ENCODE measurements at regions not wholly inside any gene's neighbourhood (a gene's known extent, or its start where the extent isn't known, plus 50 kb on each side); places are given as distances from the start of the nearest gene placed in this dataset.

GRCh38 chr7:110609336-110609735, 481.6 kb upstream of the LRRN3 start:
- no peak for DNase-seq (ENCODE audit: insufficient read length, low spot score, missing footprints)

DNA sequence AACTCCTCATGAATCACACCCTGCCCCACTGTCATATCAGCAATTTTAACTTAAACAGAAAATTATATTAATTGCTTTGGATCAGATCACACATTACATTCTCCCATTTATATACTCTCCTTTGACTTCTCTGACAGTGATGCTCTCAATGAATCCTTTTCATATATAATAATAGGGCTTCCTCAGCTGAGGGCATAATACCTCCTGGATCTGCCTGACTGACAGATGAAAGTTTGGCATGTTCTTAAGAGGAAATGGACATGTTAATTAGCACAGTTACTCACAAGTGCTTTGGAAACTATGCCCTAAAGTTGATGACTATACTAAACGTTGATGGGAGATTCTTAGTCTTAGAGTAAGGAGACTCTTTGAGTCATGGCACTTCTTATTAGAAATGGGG, 478.2 kb upstream of the LRRN3 start:
- H3K9me3 ChIP-seq (ENCODE audit: low read depth, low read length): peaks cover 4% of the 10 kb centered on the region
- no peaks in the 10 kb centered on the region for H3K4me1 ChIP-seq (ENCODE audit: insufficient read depth, low read length)
- H3K79me2 ChIP-seq (ENCODE audit: insufficient read depth, low read length): no peaks in the 10 kb centered on the region
- no peak for DNase-seq (ENCODE audit: insufficient read length, low spot score, missing footprints)
- no peak overlapping the region for H3K27ac ChIP-seq (ENCODE audit: low read depth, low read length)
- no peaks in the 10 kb centered on the region for H3K36me3 ChIP-seq (ENCODE audit: insufficient read depth, low read length)
- H3K27me3 ChIP-seq (ENCODE audit: insufficient read depth, low read length): no peaks in the 10 kb centered on the region
- no peak overlapping the region for H3K4me3 ChIP-seq (ENCODE audit: insufficient read depth, low read length)
- H3K4me2 ChIP-seq (ENCODE audit: insufficient read depth, low read length): no peak overlapping the region
- H2AFZ ChIP-seq (ENCODE audit: low read length): no peak overlapping the region
- TF ChIP-seq CTCF (IDR thresholded peaks at IDR 0.05; ENCODE audit: extremely low read depth, low read depth, low read length): no peak
- no peaks in the 10 kb centered on the region for H4K20me1 ChIP-seq (ENCODE audit: insufficient read depth, low read length)

More at GRCh38 chr7:110609336-110609735, 481.6 kb upstream of the LRRN3 start:
- H3K27me3 ChIP-seq (ENCODE audit: insufficient read depth, low read length): no peaks in the 10 kb centered on the region
- no peaks in the 10 kb centered on the region for H3K79me2 ChIP-seq (ENCODE audit: insufficient read depth, low read length)
- H4K20me1 ChIP-seq (ENCODE audit: insufficient read depth, low read length): no peaks in the 10 kb centered on the region
- no peak overlapping the region for H2AFZ ChIP-seq (ENCODE audit: low read length)
- no peaks in the 10 kb centered on the region for H3K36me3 ChIP-seq (ENCODE audit: insufficient read depth, low read length)
- H3K27ac ChIP-seq (ENCODE audit: low read depth, low read length): no peak overlapping the region
- H3K4me3 ChIP-seq (ENCODE audit: insufficient read depth, low read length): no peak overlapping the region
- no peaks in the 10 kb centered on the region for H3K4me1 ChIP-seq (ENCODE audit: insufficient read depth, low read length)
- no peak for TF ChIP-seq CTCF (IDR thresholded peaks at IDR 0.05; ENCODE audit: extremely low read depth, low read depth, low read length)
- H3K9me3 ChIP-seq (ENCODE audit: low read depth, low read length): peaks cover 9% of the 10 kb centered on the region
- no peak overlapping the region for H3K4me2 ChIP-seq (ENCODE audit: insufficient read depth, low read length)
